ENCODE measurements at regions not wholly inside any gene's neighbourhood (a gene's known extent, or its start where the extent isn't known, plus 50 kb on each side); places are given as distances from the start of the nearest gene placed in this dataset.
"Not testable (repeated sequence)": the region's sequence is repeated elsewhere in the genome, so short reads cannot be mapped to it uniquely, and the experiment has no call there.

GRCh38 chr14:85169381-85169780 is 360.6 kb upstream of the FLRT2 start:
- DNase-seq = no peak

- DNase-seq = no peak
Observed at GRCh38 chr14:85172290-85172689, 357.7 kb upstream of the FLRT2 start.

- DNase-seq = no peak
Observed at GRCh38 chr14:85172889-85173477, 357.0 kb upstream of the FLRT2 start.

DNA sequence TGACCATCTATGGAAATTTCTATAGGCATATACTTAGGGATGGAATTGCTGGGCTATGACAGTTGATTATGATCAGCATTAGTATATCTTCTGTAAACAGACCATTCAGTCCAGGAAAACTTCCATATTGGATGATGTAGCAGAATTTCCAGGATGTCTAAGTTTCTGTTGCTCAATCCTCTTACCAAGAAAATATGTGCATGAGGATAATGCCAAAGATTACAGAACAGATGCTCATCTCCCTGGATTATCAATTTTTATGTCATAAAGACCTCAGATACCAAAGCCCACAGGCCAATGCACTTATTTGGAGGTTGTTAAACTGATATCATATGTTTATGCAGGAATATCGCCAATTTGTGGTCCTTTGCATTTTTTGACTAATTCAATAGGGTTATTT is 354.4 kb upstream of the FLRT2 start:
- DNase-seq = no peak

DNA sequence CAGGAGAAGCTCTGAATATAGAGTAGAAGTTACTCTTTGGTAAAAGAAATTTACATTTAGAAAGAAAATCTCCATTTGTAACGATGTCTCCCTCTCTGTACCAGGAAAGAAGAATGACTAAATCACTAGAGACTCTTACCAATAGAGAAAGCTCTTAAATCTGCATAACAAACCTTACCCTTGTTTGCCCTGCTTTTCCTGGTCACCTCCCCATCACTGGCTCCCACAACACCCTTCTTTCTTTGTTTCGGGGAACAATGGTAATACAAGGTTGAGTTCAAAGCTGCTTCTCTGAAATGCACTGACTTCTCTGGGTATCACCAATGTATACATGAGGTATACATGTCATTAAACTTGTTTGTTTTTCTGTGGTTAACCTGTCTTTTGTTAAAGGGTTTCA is 351.1 kb upstream of the FLRT2 start:
- no peak for DNase-seq

GRCh38 chr14:85180876-85181275 is 349.1 kb upstream of the FLRT2 start:
- DNase-seq = no peak

DNA sequence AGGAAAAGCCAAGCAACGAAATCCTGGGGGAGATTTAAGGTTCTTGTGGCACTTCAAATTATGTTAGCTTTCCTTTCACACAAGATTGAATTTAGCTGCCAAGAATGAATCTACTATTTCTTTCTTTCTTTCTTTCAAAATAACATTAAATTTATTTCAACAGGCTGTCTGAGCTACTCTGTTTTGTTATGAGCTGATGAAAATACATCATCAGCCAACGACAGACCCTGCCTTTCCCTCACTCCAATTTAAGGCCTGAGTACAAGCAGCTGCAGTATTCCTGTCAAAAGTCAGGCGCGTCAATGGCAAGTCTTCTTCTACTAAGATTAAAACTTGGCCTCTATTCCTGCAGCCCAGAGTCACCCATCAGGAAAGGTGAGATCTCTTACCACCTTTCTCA is 347.7 kb upstream of the FLRT2 start:
- DNase-seq = no peak

GRCh38 chr14:85186082-85186481 is 343.9 kb upstream of the FLRT2 start:
- no peak for DNase-seq

DNA sequence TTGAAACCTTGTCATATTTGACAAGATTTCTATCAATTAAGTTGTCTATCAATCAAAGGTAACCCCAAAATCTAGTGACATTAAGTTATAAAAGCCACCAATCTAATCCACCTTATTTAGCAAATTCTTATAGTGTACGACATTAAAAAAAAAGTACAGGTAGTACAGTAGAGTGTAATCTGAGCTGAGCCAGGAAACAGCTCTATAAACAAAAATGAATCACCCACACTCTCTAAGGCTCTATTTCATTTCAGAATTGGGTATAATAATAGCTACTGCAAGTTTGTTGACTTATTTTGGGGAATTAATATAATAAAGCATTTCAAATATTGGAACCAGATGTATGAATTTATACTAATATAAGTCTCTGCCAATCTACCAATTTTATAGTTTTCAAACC is 342.4 kb upstream of the FLRT2 start:
- no peak for DNase-seq

GRCh38 chr14:85188836-85189235 is 341.1 kb upstream of the FLRT2 start:
- DNase-seq = no peak

DNA sequence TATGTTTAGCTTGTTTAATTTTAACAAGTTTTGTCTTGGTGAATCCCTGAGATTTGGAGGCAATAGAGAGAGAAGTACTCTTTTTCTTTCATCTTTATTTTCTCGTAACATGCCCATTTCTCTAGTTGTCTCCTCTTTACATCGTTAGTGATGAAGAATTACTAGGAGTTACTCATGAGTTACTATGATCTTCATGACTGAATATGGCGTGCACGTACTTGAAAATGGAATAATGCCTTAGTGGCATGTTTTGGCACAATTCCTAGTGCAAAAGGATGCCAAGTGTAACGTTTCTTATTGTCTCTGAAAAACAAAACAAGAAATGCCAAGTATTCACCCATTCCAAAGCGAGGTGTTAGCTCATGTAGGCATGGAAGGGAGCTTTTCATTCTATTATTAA is 340.7 kb upstream of the FLRT2 start:
- not testable (repeated sequence) for DNase-seq

GRCh38 chr14:85190251-85190650 is 339.7 kb upstream of the FLRT2 start:
- no peak for DNase-seq

DNA sequence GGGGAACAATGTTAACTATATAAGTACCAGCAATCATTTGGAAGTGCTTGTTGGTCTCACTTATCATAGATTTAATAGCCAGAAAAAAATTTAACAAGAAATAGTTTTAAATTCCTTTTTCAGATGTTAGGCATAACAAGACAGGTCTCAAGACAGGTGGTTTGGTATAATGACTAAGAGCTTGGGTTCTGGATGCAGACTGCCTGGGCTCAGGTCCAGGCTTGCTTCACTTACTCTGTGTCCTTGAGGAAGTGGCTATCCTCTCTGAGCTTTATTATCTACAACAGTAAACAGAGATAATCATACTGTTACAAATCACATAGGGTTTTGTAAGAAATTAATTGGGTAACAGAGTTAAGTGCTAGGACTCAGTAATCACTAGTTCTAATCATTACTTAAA is 338.0 kb upstream of the FLRT2 start:
- no peak for DNase-seq

DNA sequence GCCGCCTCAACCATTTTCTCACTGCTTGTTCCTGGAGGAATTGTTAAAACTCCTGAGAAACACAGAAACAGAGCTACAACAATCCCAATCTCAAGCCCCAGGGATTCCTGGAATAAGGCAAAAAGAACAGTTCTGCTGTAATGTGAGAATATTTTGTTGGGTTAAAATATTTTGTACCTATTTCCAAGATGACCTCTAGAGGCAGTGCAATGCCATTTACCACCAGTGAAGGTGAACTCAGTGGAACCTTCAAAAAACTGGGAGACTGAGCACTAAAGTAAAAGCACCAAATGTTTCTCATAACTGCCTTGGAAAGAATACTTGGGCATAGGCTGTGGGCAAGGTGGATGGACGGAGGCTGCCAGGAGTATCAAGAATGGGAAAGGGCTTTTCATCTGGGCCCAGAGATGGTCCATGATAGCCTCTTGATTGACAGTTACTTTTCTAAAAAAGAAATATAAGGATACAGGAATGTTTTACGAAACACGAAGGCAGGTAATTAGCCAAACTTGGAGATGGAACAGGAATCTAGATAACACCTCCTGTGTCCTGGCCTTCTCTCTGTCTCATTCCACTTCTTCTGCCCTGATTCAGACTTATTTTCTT is 334.0 kb upstream of the FLRT2 start:
- DNase-seq = no peak

DNA sequence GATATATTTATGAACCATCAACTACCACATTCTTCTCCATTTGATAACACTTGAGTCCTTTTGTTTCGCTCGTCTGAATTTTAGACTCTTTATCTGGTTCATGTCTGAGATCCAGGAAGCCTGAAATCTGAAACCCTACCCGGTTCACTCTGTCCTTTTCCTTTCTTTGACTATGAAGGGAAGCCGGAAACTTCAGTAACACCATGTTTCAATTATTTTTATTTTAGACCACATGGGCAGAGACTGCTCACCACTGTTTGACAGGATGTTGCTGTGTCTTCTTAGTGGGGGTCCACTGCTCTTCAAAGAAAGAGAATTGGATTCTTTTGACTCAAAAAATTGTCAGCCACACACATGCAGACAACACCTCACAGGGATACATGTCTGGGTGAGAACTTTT is 331.9 kb upstream of the FLRT2 start:
- DNase-seq = no peak

GRCh38 chr14:85205875-85206274 is 324.1 kb upstream of the FLRT2 start:
- DNase-seq = no peak

DNA sequence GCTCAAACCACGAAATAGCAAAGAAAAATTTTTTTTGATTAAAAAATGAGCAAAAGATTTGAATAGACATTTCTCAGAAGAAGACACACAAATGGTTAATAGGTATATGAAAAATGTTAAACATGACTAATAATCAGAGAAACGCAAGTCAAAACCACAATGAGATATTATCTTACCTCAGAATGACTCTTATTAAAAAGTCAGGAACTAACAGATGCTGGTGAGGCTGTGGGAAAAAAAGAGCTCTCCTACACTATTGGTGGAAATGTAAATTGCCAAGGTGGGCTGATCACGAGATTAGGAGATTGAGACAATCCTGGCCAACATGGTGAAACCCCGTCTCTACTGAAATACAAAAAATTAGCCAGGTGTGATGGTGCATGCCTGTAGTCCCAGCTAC is 315.5 kb upstream of the FLRT2 start:
- DNase-seq = no peak

DNA sequence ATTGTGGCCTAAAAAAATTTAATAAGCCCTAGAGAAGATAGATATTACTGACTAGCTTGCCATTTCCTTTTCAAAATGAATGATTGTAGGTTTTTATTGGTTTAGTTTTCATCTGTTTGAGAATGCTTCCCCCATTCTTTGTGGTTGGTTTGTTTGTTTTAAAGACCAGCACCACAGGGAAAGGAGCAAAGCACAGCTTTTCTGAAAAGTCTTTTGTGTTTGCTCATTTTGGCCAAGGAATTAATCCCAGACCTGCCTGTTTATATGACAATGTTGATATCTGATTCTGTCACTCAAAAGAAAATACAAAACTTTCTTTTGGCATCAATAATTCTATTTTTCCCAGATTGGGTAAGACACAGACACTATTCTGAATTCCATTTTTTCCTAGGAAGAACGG is 312.5 kb upstream of the FLRT2 start:
- DNase-seq = no peak

GRCh38 chr14:85218982-85219381 is 311.0 kb upstream of the FLRT2 start:
- DNase-seq = no peak

- DNase-seq = no peak
Observed at GRCh38 chr14:85221832-85222231, 308.1 kb upstream of the FLRT2 start.

DNA sequence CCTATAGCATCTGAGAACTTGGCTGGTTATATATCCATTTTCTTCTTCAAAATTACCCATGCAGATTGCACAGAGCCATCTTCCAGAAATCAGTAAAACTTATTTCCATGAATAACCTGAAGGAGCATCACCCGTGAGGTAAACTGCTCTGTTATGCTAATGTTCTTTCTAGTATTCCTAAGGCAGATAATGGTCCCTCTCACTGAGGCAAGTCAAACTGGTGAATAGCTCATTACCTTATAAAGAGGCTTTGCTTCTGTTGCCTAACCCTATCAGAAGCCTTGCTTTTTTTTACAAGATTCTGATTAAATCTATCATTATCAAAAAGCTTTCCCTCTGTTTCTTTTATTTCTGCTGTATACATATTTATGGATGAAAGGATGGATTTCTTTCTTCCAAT is 307.6 kb upstream of the FLRT2 start:
- no peak for DNase-seq

DNA sequence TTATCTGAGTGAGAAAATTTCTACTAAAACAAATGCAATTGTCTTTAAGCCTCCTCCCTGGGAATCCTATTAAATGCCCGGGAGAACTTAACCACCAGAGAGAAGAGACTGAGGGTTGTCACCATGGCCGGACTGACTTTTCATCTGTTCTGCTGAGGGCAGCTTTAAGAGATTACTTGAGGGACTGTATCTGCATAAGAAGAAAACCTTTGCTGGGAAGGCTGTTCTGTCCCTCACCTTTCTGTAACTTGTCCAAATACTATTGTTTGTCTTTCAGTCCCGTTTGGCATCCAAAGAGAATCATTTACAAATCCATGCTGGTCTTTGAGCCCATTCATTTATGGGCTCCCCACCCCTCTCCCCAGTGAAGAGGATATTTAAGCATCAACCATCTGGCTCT is 306.3 kb upstream of the FLRT2 start:
- no peak for DNase-seq

- DNase-seq = no peak
Observed at GRCh38 chr14:85224241-85224640, 305.7 kb upstream of the FLRT2 start.

GRCh38 chr14:85233756-85234155 is 296.2 kb upstream of the FLRT2 start:
- no peak for DNase-seq

Measured in stimulated activated CD4-positive, alpha-beta T cell treated with anti-CD3 and anti-CD28 coated beads, Interleukin-4, amount 100 ng/mL, for 1 hour (primary cell).